A673 (cell line): ENCODE measurements at regions not wholly inside any gene's neighbourhood (a gene's known extent, or its start where the extent isn't known, plus 50 kb on each side); places are given as distances from the start of the nearest gene placed in this dataset.
"Not testable (repeated sequence)": the region's sequence is repeated elsewhere in the genome, so short reads cannot be mapped to it uniquely, and the experiment has no call there.

Experiments
- EZH2 ChIP-seq: fragments of 200-600 bp; sonication (generic); IDR thresholded peaks from 2 replicates; pipeline ENCODE4 v1.6.1; 2017; ENCODE audit warnings: borderline replicate concordance, low read depth, mild to moderate bottlenecking, mixed read lengths, antibody characterized with exemption, low read length; ENCODE audit not compliant: poor library complexity, severe bottlenecking
- TF ChIP-seq, protein P1 (sequence below): fragments of 300-800, 200-600 bp; sonication (generic); conservative IDR thresholded peaks from 2 replicates; pipeline ENCODE4 v1.5.1; 2017; ENCODE audit warnings: low read depth, mild to moderate bottlenecking, antibody characterized with exemption, low read length, moderate library complexity, mixed read lengths

DNA sequence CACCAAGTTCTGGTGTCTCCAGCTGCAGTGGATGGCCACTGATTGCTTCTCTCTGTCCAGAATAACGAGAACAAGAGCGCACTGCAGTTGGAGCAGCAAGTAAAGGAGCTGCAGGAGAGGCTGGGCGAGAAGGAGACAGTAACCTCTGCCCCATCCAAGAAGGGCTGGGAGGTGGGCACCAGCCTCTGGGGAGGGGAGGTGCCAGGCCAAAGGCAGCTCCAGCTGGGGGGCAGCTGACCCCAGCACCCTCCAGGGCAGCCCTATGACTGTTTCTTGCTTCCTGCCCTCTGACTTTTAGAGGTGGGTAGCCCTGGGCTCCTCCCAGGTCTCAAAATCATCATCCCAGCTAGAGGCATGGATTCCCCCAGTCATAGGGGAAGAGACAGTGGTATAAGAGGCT is 59.7 kb upstream of the UBE2Q2 start:
- TF ChIP-seq, protein P1, sequence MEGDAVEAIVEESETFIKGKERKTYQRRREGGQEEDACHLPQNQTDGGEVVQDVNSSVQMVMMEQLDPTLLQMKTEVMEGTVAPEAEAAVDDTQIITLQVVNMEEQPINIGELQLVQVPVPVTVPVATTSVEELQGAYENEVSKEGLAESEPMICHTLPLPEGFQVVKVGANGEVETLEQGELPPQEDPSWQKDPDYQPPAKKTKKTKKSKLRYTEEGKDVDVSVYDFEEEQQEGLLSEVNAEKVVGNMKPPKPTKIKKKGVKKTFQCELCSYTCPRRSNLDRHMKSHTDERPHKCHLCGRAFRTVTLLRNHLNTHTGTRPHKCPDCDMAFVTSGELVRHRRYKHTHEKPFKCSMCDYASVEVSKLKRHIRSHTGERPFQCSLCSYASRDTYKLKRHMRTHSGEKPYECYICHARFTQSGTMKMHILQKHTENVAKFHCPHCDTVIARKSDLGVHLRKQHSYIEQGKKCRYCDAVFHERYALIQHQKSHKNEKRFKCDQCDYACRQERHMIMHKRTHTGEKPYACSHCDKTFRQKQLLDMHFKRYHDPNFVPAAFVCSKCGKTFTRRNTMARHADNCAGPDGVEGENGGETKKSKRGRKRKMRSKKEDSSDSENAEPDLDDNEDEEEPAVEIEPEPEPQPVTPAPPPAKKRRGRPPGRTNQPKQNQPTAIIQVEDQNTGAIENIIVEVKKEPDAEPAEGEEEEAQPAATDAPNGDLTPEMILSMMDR: not testable (repeated sequence)
- TF ChIP-seq EZH2: not testable (repeated sequence)
